Astrocyte (in vitro differentiated cells and primary cell): ENCODE measurements at regions not wholly inside any gene's neighbourhood (a gene's known extent, or its start where the extent isn't known, plus 50 kb on each side); places are given as distances from the start of the nearest gene placed in this dataset.

Experiments used
- EZH2 ChIP-seq: IDR thresholded peaks from 2 replicates; pipeline ENCODE4 v1.6.1; 2012; ENCODE audit warnings: mild to moderate bottlenecking, low read length, inconsistent platforms; ENCODE audit not compliant: insufficient read depth
- TF ChIP-seq, protein P1 (sequence below): IDR thresholded peaks from 2 replicates; pipeline ENCODE4 v1.5.1; 2011; ENCODE audit warnings: low read depth, mild to moderate bottlenecking, inconsistent platforms, low read length, moderate library complexity; ENCODE audit not compliant: insufficient read depth

- TF ChIP-seq, protein P1, sequence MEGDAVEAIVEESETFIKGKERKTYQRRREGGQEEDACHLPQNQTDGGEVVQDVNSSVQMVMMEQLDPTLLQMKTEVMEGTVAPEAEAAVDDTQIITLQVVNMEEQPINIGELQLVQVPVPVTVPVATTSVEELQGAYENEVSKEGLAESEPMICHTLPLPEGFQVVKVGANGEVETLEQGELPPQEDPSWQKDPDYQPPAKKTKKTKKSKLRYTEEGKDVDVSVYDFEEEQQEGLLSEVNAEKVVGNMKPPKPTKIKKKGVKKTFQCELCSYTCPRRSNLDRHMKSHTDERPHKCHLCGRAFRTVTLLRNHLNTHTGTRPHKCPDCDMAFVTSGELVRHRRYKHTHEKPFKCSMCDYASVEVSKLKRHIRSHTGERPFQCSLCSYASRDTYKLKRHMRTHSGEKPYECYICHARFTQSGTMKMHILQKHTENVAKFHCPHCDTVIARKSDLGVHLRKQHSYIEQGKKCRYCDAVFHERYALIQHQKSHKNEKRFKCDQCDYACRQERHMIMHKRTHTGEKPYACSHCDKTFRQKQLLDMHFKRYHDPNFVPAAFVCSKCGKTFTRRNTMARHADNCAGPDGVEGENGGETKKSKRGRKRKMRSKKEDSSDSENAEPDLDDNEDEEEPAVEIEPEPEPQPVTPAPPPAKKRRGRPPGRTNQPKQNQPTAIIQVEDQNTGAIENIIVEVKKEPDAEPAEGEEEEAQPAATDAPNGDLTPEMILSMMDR, result no peak
- TF ChIP-seq EZH2, result no peak
Measured at GRCh38 chr13:34867590-34867989, 74.5 kb upstream of the NBEA start.
